Trophoblast cell (in vitro differentiated cells and primary cell): ENCODE measurements at regions not wholly inside any gene's neighbourhood (a gene's known extent, or its start where the extent isn't known, plus 50 kb on each side); places are given as distances from the start of the nearest gene placed in this dataset.

Experiments
- DNase-seq, 2 donors: peaks; one replicate each; pipeline ENCODE4 v3.0.0-alpha.2; 2016
- H2AFZ ChIP-seq: 2 replicates; pipeline ENCODE4 v1.6.1; 2013; ENCODE audit warnings: low read length, moderate library complexity, mild to moderate bottlenecking; ENCODE audit not compliant: insufficient read depth, poor library complexity
- H2AK5ac ChIP-seq: 2 replicates; pipeline ENCODE4 v1.6.1; 2013; ENCODE audit warnings: mild to moderate bottlenecking, low read length
- H2BK120ac ChIP-seq: 2 replicates; pipeline ENCODE4 v1.6.1; 2013; ENCODE audit warnings: low read length, mild to moderate bottlenecking, moderate library complexity; ENCODE audit not compliant: insufficient read depth, poor library complexity
- H2BK12ac ChIP-seq: 2 replicates; pipeline ENCODE4 v1.6.1; 2013; ENCODE audit warnings: mild to moderate bottlenecking, low read length, moderate library complexity
- H2BK5ac ChIP-seq: 2 replicates; pipeline ENCODE4 v1.6.1; 2013; ENCODE audit warnings: low read length, low read depth, moderate library complexity, mild to moderate bottlenecking; ENCODE audit not compliant: poor library complexity
- H3K14ac ChIP-seq: 2 replicates; pipeline ENCODE4 v1.6.1; 2013; ENCODE audit warnings: mild to moderate bottlenecking, low read length
- H3K18ac ChIP-seq: 2 replicates; pipeline ENCODE4 v1.6.1; 2013; ENCODE audit warnings: mild to moderate bottlenecking, low read length
- H3K23ac ChIP-seq: 2 replicates; pipeline ENCODE4 v1.6.1; 2013; ENCODE audit warnings: low read length
- H3K27ac ChIP-seq: 2 replicates; pipeline ENCODE4 v1.5.1; 2013; ENCODE audit warnings: low read depth, mild to moderate bottlenecking, inconsistent platforms, low read length, moderate library complexity
- H3K27me3 ChIP-seq: 2 replicates; pipeline ENCODE4 v1.6.1; 2013; ENCODE audit warnings: inconsistent platforms, mild to moderate bottlenecking, low read length, moderate library complexity; ENCODE audit not compliant: insufficient read depth
- H3K36me3 ChIP-seq, 2 experiments: 1 replicate in 1 of 2; 2 replicates in 1 of 2; pipeline ENCODE4 v1.6.1; 2013; ENCODE audit warnings: low read length in 2 of 2, mild to moderate bottlenecking in 2 of 2, moderate library complexity in 1 of 2; ENCODE audit not compliant: insufficient read depth in 2 of 2, control insufficient read depth in 1 of 2
- H3K4ac ChIP-seq: 2 replicates; pipeline ENCODE4 v1.6.1; 2013; ENCODE audit warnings: low read depth, mild to moderate bottlenecking, low read length, moderate library complexity
- H3K4me1 ChIP-seq, 2 experiments: 1 replicate in 1 of 2; 2 replicates in 1 of 2; pipeline ENCODE4 v1.6.1; 2013; ENCODE audit warnings: low read length in 2 of 2, mild to moderate bottlenecking in 2 of 2, moderate library complexity in 1 of 2; ENCODE audit not compliant: insufficient read depth in 2 of 2, control insufficient read depth in 1 of 2
- H3K4me2 ChIP-seq: 2 replicates; pipeline ENCODE4 v1.6.1; 2013; ENCODE audit warnings: inconsistent platforms, mild to moderate bottlenecking, low read length, moderate library complexity
- H3K4me3 ChIP-seq: 2 replicates; pipeline ENCODE4 v1.5.1; 2013; ENCODE audit warnings: mild to moderate bottlenecking, low read depth, low read length, inconsistent platforms
- H3K79me1 ChIP-seq: one replicate; pipeline ENCODE4 v1.6.1; 2013; ENCODE audit warnings: low read length
- H3K79me2 ChIP-seq: 2 replicates; pipeline ENCODE4 v1.6.1; 2013; ENCODE audit warnings: low read length, mild to moderate bottlenecking; ENCODE audit not compliant: control insufficient read depth, insufficient read depth, poor library complexity
- H3K9ac ChIP-seq: 2 replicates; pipeline ENCODE4 v1.6.1; 2013; ENCODE audit warnings: mild to moderate bottlenecking, low read length
- H3K9me3 ChIP-seq: 2 replicates; pipeline ENCODE4 v1.6.1; 2013; ENCODE audit warnings: low read depth, mild to moderate bottlenecking, control low read depth, inconsistent platforms, low read length; ENCODE audit not compliant: insufficient read depth
- H4K12ac ChIP-seq: 2 replicates; pipeline ENCODE4 v1.6.1; 2013; ENCODE audit warnings: low read depth, mild to moderate bottlenecking, low read length, moderate library complexity
- H4K8ac ChIP-seq: 2 replicates; pipeline ENCODE4 v1.6.1; 2013; ENCODE audit warnings: low read depth, mild to moderate bottlenecking, low read length, moderate library complexity
- H4K91ac ChIP-seq: one replicate; pipeline ENCODE4 v1.6.1; 2013; ENCODE audit warnings: low read depth, mild to moderate bottlenecking, low read length, moderate library complexity
- WGBS: extraction: QIAGEN DNeasy Blood & Tissue Kit; methylation state at CpG from one replicate; pipeline ENCODE4 v1.1.7; 2013; ENCODE audit warnings: missing lambda C conversion rate; ENCODE audit not compliant: insufficient read length, insufficient coverage; ENCODE audit errors: extremely low coverage; 5-methylcytosine and 5-hydroxymethylcytosine counted together

- no peak overlapping the region for H4K91ac ChIP-seq
- no peak overlapping the region for H3K18ac ChIP-seq
- no peaks in the 10 kb centered on the region for H3K9me3 ChIP-seq
- no peaks in the 10 kb centered on the region for H3K79me2 ChIP-seq
- H2AK5ac ChIP-seq = no peak overlapping the region
- no peak overlapping the region for H4K8ac ChIP-seq
- H2BK12ac ChIP-seq = no peak overlapping the region
- no peaks in the 10 kb centered on the region for H3K27me3 ChIP-seq
- no peaks in the 10 kb centered on the region for H3K4me1 ChIP-seq
- H2AFZ ChIP-seq = no peak overlapping the region
- no peaks in the 10 kb centered on the region for H3K36me3 ChIP-seq
- no peak overlapping the region for H3K4ac ChIP-seq
- no peak overlapping the region for H3K4me3 ChIP-seq
- no peak overlapping the region for H3K9ac ChIP-seq
- no peak overlapping the region for H3K4me2 ChIP-seq
- DNase-seq = no peak
- H4K12ac ChIP-seq = no peak overlapping the region
- H3K14ac ChIP-seq = no peak overlapping the region
- H2BK5ac ChIP-seq = no peak overlapping the region
- no peak overlapping the region for H3K23ac ChIP-seq
- H3K79me1 ChIP-seq = no peaks in the 10 kb centered on the region
- H2BK120ac ChIP-seq = no peak overlapping the region
- WGBS = no CpG with 5 or more reads among the region's 3 CpGs
- H3K27ac ChIP-seq = no peak overlapping the region
Observed at GRCh38 chr6:144695858-144696533, 410.9 kb downstream of the UTRN start.

DNA sequence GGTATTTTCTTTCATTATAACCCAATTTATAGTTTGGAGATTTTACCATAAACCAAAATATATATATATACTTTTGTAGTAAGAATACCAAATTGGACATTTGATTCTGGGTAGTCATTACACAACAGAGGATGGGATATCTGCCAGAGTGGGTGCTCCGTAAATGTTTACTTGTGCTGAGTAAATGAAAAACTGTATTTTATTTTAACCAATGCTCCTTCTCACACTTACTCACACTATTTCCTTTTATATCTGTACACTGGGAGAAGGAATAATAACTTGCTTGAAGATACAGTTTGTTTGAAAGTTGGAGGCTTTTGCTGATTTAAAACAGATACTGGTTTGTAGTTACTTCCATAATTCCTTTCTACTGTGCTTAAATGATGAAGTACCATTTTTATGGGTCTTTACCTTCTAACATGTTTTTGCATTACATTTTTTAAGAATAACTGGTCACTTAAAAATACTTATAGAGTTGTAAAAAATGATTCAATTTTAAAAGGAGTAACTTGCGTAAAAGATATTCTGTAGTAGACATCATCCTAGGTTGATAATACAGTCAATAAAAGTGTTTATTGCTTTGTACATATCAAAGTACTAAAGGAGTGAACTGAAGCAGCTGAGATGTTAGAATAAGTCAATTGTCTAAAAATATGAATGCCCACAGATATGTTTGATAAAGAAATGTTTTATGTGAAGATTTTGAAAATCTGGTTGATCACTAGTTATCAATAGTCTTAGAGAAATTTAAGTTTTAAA is 411.7 kb downstream of the UTRN start:
- Histone ChIP-seq H3K18ac (no peak overlapping the region), H2AK5ac (no peak overlapping the region), H3K9me3 (no peaks in the 10 kb centered on the region), H3K79me2 (no peaks in the 10 kb centered on the region), H3K23ac (no peak overlapping the region), H4K91ac (no peak overlapping the region), H3K36me3 (no peaks in the 10 kb centered on the region), H3K14ac (no peak overlapping the region), H3K4me2 (no peak overlapping the region), H3K4me1 (no peaks in the 10 kb centered on the region), H3K4ac (no peak overlapping the region), H2BK5ac (no peak overlapping the region), H2BK120ac (no peak overlapping the region), H3K4me3 (no peak overlapping the region), H4K8ac (no peak overlapping the region), H3K27ac (no peak overlapping the region), H4K12ac (no peak overlapping the region), H3K79me1 (no peaks in the 10 kb centered on the region), H2BK12ac (no peak overlapping the region), H2AFZ (no peak overlapping the region), H3K9ac (no peak overlapping the region), H3K27me3 (no peaks in the 10 kb centered on the region)
- WGBS = no CpG with 5 or more reads among the region's 2 CpGs
- DNase-seq = no peak

DNA sequence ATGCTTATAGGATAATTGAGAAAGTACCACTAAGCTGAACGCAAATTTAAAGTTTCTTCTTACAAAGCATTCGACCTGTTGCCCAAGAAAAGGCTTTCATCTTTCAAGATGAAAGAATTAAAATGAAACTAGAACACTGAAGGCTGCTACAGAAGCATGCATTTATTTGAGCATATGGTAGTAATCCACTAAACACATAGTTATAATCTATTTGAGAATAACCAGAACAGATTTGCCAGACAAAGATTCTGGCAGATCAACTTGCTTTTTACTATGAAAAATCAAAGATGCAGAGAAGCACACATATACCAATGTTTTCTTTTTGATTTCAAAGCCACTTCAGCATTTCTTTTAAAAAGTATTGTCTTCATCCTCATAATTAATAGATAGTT is 412.2 kb downstream of the UTRN start:
- Histone ChIP-seq H3K14ac (no peak overlapping the region), H3K9ac (no peak overlapping the region), H2BK5ac (no peak overlapping the region), H4K91ac (no peak overlapping the region), H3K79me1 (no peaks in the 10 kb centered on the region), H3K9me3 (no peaks in the 10 kb centered on the region), H3K4ac (no peak overlapping the region), H3K79me2 (no peaks in the 10 kb centered on the region), H4K12ac (no peak overlapping the region), H3K4me3 (no peak overlapping the region), H2AK5ac (no peak overlapping the region), H2BK12ac (no peak overlapping the region), H3K36me3 (no peaks in the 10 kb centered on the region), H3K27me3 (no peaks in the 10 kb centered on the region), H2AFZ (no peak overlapping the region), H3K18ac (no peak overlapping the region), H3K23ac (no peak overlapping the region), H3K4me1 (no peaks in the 10 kb centered on the region), H3K4me2 (no peak overlapping the region), H3K27ac (no peak overlapping the region), H4K8ac (no peak overlapping the region), H2BK120ac (no peak overlapping the region)
- WGBS = no CpG with 5 or more reads among the region's 2 CpGs
- no peak for DNase-seq

DNA sequence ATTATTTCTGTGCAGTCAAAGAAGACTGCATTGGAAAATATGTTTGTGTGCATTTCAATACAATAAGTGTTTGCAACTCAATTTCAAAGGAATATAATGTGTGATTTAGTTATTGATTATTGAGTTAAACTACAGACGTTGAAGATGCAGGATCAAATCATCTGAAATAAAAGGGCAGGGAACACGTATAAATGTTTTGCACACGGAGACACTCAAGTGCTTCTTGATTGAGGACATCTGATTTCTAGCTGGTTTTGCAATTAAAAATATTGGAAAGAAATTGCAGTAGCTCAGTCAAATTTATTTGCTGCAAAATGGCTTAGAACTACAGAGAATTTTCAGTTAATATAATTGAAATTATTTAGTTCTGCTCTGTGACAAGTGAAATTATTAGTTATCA is 412.7 kb downstream of the UTRN start:
- Histone ChIP-seq H2AK5ac (no peak overlapping the region), H2BK12ac (no peak overlapping the region), H2BK5ac (no peak overlapping the region), H3K4me2 (no peak overlapping the region), H4K91ac (no peak overlapping the region), H4K8ac (no peak overlapping the region), H3K18ac (no peak overlapping the region), H3K27ac (no peak overlapping the region), H3K4me3 (no peak overlapping the region), H4K12ac (no peak overlapping the region), H3K23ac (no peak overlapping the region), H3K9ac (no peak overlapping the region), H2BK120ac (no peak overlapping the region), H3K36me3 (no peaks in the 10 kb centered on the region), H3K9me3 (no peaks in the 10 kb centered on the region), H3K27me3 (no peaks in the 10 kb centered on the region), H3K4ac (no peak overlapping the region), H3K79me2 (no peaks in the 10 kb centered on the region), H3K4me1 (no peaks in the 10 kb centered on the region), H3K14ac (no peak overlapping the region), H2AFZ (no peak overlapping the region), H3K79me1 (no peaks in the 10 kb centered on the region)
- no CpG with 5 or more reads among the region's 3 CpGs for WGBS
- DNase-seq = no peak
